Smooth muscle cell (in vitro differentiated cells): ENCODE measurements at regions not wholly inside any gene's neighbourhood (a gene's known extent, or its start where the extent isn't known, plus 50 kb on each side); places are given as distances from the start of the nearest gene placed in this dataset.

Experiments used
- DNase-seq: peaks from one replicate; lab custom pipeline; 2025; ENCODE audit not compliant: unreplicated experiment; lab: John Stamatoyannopoulos, UW
- H2AFZ ChIP-seq: fragments of 200-600 bp; sonication (generic); 2 replicates; pipeline ENCODE4 v1.6.0; 2016; ENCODE audit warnings: antibody characterized with exemption, low read depth, mild to moderate bottlenecking
- H3F3A ChIP-seq: fragments of 200-600 bp; sonication (generic); 2 replicates; pipeline ENCODE4 v1.6.0; 2017; ENCODE audit warnings: antibody characterized with exemption, low read depth
- H3K27ac ChIP-seq: fragments of 200-600 bp; sonication (generic); 2 replicates; pipeline ENCODE4 v1.5.1; 2016; ENCODE audit warnings: low read depth, mild to moderate bottlenecking
- H3K27me3 ChIP-seq: fragments of 200-600 bp; sonication (generic); 2 replicates; pipeline ENCODE4 v1.6.1; 2016; ENCODE audit warnings: low read depth, mild to moderate bottlenecking
- H3K36me3 ChIP-seq: fragments of 200-600 bp; sonication (generic); 2 replicates; pipeline ENCODE4 v1.5.1; 2016; ENCODE audit warnings: low read depth
- H3K4me1 ChIP-seq: fragments of 200-600 bp; sonication (generic); 2 replicates; pipeline ENCODE4 v1.5.1; 2016; ENCODE audit warnings: low read depth
- H3K4me2 ChIP-seq: fragments of 200-600 bp; sonication (generic); 2 replicates; pipeline ENCODE4 v1.6.0; 2016; ENCODE audit warnings: mild to moderate bottlenecking
- H3K4me3 ChIP-seq: fragments of 200-600 bp; sonication (generic); 2 replicates; pipeline ENCODE4 v1.5.1; 2016; ENCODE audit warnings: mild to moderate bottlenecking
- H3K79me2 ChIP-seq: fragments of 200-600 bp; sonication (generic); 2 replicates; pipeline ENCODE4 v1.6.0; 2016; ENCODE audit warnings: low read depth, mild to moderate bottlenecking
- H3K9ac ChIP-seq: fragments of 200-600 bp; sonication (generic); 2 replicates; pipeline ENCODE4 v1.6.0; 2016; ENCODE audit warnings: low read depth
- H3K9me3 ChIP-seq: fragments of 200-600 bp; sonication (generic); replicated peaks from 2 replicates; pipeline ENCODE4 v1.5.1; 2016; ENCODE audit warnings: low read depth
- H4K20me1 ChIP-seq: fragments of 200-600 bp; sonication (generic); 2 replicates; pipeline ENCODE4 v1.6.0; 2016; ENCODE audit warnings: low read depth
- WGBS: methylation state at CpG from one replicate; pipeline ENCODE4 v1.1.7; 2016; ENCODE audit warnings: low lambda C conversion rate; 5-methylcytosine and 5-hydroxymethylcytosine counted together
- TF ChIP-seq, protein P1 (sequence below): fragments of 200-600 bp; sonication (generic); IDR thresholded peaks from 2 replicates; pipeline ENCODE4 v1.5.1; 2017; ENCODE audit warnings: borderline replicate concordance, mild to moderate bottlenecking, antibody characterized with exemption; ENCODE audit not compliant: insufficient read depth, poor library complexity, severe bottlenecking

DNA sequence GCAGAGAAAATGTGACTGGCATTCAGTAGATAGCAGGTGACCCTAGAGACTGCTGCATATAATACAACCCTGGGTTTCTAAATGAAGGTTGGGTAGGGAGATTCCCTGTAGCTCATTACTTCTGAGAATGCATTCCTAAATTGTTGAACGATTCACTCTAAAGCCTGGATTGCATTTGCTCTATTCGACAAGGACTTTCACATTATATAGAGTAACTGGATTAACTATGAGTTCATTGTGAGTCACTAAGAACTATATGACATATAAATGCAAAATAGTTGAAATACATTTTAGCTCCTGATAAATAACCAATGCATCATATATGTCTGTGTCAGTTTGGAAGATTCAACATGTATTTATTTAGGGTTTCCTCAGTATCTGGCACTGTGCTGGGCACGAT is 294.7 kb upstream of the CCDC54 start:
- Histone ChIP-seq H3K79me2 (no peaks in the 10 kb centered on the region), H3K9me3 (no peaks in the 10 kb centered on the region), H3K9ac (no peak overlapping the region), H4K20me1 (no peaks in the 10 kb centered on the region), H3K27me3 (no peaks in the 10 kb centered on the region), H2AFZ (no peak overlapping the region), H3K4me3 (no peak overlapping the region), H3K36me3 (no peaks in the 10 kb centered on the region), H3K27ac (no peak overlapping the region), H3K4me1 (no peaks in the 10 kb centered on the region), H3K4me2 (no peak overlapping the region), H3F3A (no peaks in the 10 kb centered on the region)
- TF ChIP-seq, protein P1, sequence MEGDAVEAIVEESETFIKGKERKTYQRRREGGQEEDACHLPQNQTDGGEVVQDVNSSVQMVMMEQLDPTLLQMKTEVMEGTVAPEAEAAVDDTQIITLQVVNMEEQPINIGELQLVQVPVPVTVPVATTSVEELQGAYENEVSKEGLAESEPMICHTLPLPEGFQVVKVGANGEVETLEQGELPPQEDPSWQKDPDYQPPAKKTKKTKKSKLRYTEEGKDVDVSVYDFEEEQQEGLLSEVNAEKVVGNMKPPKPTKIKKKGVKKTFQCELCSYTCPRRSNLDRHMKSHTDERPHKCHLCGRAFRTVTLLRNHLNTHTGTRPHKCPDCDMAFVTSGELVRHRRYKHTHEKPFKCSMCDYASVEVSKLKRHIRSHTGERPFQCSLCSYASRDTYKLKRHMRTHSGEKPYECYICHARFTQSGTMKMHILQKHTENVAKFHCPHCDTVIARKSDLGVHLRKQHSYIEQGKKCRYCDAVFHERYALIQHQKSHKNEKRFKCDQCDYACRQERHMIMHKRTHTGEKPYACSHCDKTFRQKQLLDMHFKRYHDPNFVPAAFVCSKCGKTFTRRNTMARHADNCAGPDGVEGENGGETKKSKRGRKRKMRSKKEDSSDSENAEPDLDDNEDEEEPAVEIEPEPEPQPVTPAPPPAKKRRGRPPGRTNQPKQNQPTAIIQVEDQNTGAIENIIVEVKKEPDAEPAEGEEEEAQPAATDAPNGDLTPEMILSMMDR = no peak
- 62% methylated on average over 3 of the region's 3 CpGs for WGBS
- no peak for DNase-seq

DNA sequence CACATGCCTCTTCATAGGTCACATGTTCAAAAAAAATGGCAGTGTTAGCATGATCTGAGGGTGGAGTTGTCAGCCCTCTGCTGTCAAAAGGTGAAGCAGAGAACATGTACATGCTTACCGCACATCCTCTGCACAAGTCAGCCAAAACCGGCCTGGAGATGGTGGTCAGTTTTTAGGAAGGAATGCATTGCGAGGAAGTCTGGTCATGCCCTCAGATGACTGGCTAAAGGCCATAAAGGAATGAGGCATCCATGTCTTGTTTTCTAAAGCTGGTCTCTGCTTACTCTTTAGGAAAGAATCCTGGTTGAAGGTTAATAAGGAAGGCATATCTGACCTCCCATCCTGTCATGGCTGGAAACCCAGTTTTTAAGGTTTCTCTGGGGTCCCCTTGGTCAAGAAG is 292.0 kb upstream of the CCDC54 start:
- Histone ChIP-seq H3K79me2 (no peaks in the 10 kb centered on the region), H3K9ac (no peak overlapping the region), H3K9me3 (no peaks in the 10 kb centered on the region), H3K4me3 (no peak overlapping the region), H3K4me2 (no peak overlapping the region), H4K20me1 (no peaks in the 10 kb centered on the region), H3K4me1 (no peaks in the 10 kb centered on the region), H2AFZ (no peak overlapping the region), H3K27ac (no peak overlapping the region), H3F3A (no peaks in the 10 kb centered on the region), H3K27me3 (no peaks in the 10 kb centered on the region), H3K36me3 (no peaks in the 10 kb centered on the region)
- TF ChIP-seq, protein P1 = no peak
- DNase-seq = no peak
- 90% methylated on average over 3 of the region's 3 CpGs for WGBS

DNA sequence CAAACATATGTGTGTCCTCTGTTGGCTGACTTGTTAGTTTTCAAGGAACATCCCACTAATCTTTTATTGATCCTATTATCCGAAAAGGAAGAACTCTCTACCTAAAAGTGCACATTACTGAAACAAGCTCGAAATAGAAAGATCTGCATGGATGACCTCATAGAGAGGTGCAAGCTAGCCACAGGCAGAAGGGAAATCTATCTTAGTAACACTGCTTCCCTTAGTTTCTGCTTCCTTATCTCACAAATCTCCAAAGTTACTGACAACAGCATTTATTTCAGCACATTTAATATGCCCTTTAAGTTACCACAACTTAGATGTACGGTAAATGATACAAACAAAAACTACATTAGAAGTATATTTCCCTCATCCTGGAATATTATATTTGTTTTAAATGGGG is 285.1 kb upstream of the CCDC54 start:
- H3K27ac ChIP-seq = no peak overlapping the region
- H3K27me3 ChIP-seq = no peaks in the 10 kb centered on the region
- no peak overlapping the region for H3K9ac ChIP-seq
- H3K79me2 ChIP-seq = no peaks in the 10 kb centered on the region
- H3K4me3 ChIP-seq = no peak overlapping the region
- no peak overlapping the region for H3K4me2 ChIP-seq
- no peak for DNase-seq
- no peaks in the 10 kb centered on the region for H3K9me3 ChIP-seq
- H3K4me1 ChIP-seq = no peaks in the 10 kb centered on the region
- TF ChIP-seq, protein P1 = no peak
- WGBS = 75% methylated on average over 3 of the region's 3 CpGs
- no peaks in the 10 kb centered on the region for H3K36me3 ChIP-seq
- no peaks in the 10 kb centered on the region for H3F3A ChIP-seq
- H4K20me1 ChIP-seq = no peaks in the 10 kb centered on the region
- H2AFZ ChIP-seq = no peak overlapping the region

DNA sequence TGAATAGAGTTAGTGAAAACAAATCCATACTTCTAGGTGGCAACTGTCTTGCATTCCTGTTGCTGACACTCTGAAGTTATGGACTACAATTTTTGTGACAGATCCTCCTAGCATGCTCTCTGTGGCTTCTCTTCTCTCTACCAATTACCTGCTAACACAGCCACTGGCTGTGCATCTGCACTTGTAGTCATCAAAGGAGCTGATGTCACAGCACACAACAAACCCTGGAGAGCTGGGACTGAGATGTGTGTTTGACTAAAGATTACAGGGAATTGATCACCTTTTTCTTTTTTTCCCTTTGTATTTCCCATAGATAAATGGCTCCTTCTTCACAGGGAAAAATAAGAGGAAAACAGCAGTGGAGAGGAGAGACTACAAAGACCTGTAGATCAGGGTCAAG is 278.4 kb upstream of the CCDC54 start:
- Histone ChIP-seq H3K27ac (no peak overlapping the region), H3K27me3 (no peaks in the 10 kb centered on the region), H2AFZ (no peak overlapping the region), H3K4me2 (no peak overlapping the region), H3F3A (no peaks in the 10 kb centered on the region), H3K36me3 (no peaks in the 10 kb centered on the region), H3K79me2 (no peaks in the 10 kb centered on the region), H3K9me3 (no peaks in the 10 kb centered on the region), H3K4me1 (no peaks in the 10 kb centered on the region), H4K20me1 (no peaks in the 10 kb centered on the region), H3K4me3 (no peak overlapping the region), H3K9ac (no peak overlapping the region)
- DNase-seq = no peak
- TF ChIP-seq, protein P1 = no peak
